H1 (cell line): ENCODE measurements at regions not wholly inside any gene's neighbourhood (a gene's known extent, or its start where the extent isn't known, plus 50 kb on each side); places are given as distances from the start of the nearest gene placed in this dataset.

Source experiments
- CHD2 ChIP-seq: IDR thresholded peaks from 2 replicates; pipeline ENCODE4 v1.6.1; 2012; ENCODE audit warnings: low read length, improper control_type of control experiment
- CTCF ChIP-seq, 3 experiments: IDR thresholded peaks; 1 replicate in 2 of 3; 2 replicates in 1 of 3; pipeline versions ENCODE4 v1.5.1 to v1.6.1; 2011; ENCODE audit warnings: low read length in 3 of 3, mild to moderate bottlenecking in 3 of 3, inconsistent platforms in 2 of 3, low read depth in 1 of 3, moderate library complexity in 1 of 3; ENCODE audit not compliant: insufficient read depth in 1 of 3; ENCODE audit errors: control extremely low read depth in 1 of 3
- MAX ChIP-seq: IDR thresholded peaks from 2 replicates; pipeline ENCODE4 v1.6.1; 2012; ENCODE audit warnings: inconsistent platforms
- USF2 ChIP-seq: IDR thresholded peaks from 2 replicates; pipeline ENCODE4 v1.6.1; 2011; ENCODE audit warnings: low read length, improper control_type of control experiment
- ZNF274 ChIP-seq: IDR thresholded peaks from 2 replicates; pipeline ENCODE4 v1.7.0; 2012; ENCODE audit warnings: low read length, borderline replicate concordance; ENCODE audit errors: extremely low read depth

- no peak for TF ChIP-seq CHD2
- no peak for TF ChIP-seq MAX
- TF ChIP-seq ZNF274 = no peak
- no peak for TF ChIP-seq CTCF (IDR thresholded peaks at IDR 0.05; ENCODE audit: control extremely low read depth in 1 of 3, insufficient read depth in 1 of 3, low read depth in 1 of 3, low read length in 3 of 3)
- TF ChIP-seq USF2 = no peak
These were observed 195.1 kb downstream of the OTOL1 start for GRCh38 chr3:161691677-161692076.
